Endothelial cell of umbilical vein (primary cell): ENCODE measurements at regions not wholly inside any gene's neighbourhood (a gene's known extent, or its start where the extent isn't known, plus 50 kb on each side); places are given as distances from the start of the nearest gene placed in this dataset.
A peak's percentile ranks its signal among the peaks of the same experiment; 100 is the strongest.

ENCODE experiments used
- BruUV-seq: library from RNA; stranded (reverse); fragments of 400-500 nt; replicated peaks from 2 replicates; lab custom pipeline; 2021; lab: Mats Ljungman, UMichigan
- CTCF ChIA-PET: fragments of 300-600, 350-600 bp; sonication (Branson Sonifier 250); formaldehyde crosslinking; loops from one replicate; lab custom pipeline; 2021; ENCODE audit warnings: antibody characterized with exemption, inconsistent platforms; lab: Charles Lee
- POLR2A ChIA-PET: fragments of 300-600, 350-600 bp; sonication (Branson Sonifier 250); formaldehyde crosslinking; loops from one replicate; lab custom pipeline; 2021; ENCODE audit warnings: antibody characterized with exemption, inconsistent platforms; lab: Charles Lee
- DNase-seq: peaks from one replicate; pipeline ENCODE4 v3.0.0-alpha.2; 2011; ENCODE audit warnings: low read depth, low spot score
- FAIRE-seq: peaks from 2 replicates; lab custom pipeline; 2011; peaks lifted over from hg19 to GRCh38; lab: Jason Lieb, UNC
- H2AFZ ChIP-seq: 2 replicates; pipeline ENCODE4 v1.6.0; 2012; ENCODE audit warnings: low read depth, low read length, control low read depth, inconsistent platforms
- H3K27ac ChIP-seq: 2 replicates; pipeline ENCODE4 v1.5.1; 2011; ENCODE audit warnings: low read depth, mild to moderate bottlenecking, control low read depth, low read length, moderate library complexity; ENCODE audit not compliant: insufficient read depth
- H3K27me3 ChIP-seq, 2 experiments: 2 replicates each; pipeline versions ENCODE4 v1.6.0 to v1.6.1; 2011; ENCODE audit warnings: low read length in 2 of 2, mixed read lengths in 1 of 2; ENCODE audit not compliant: control insufficient read depth in 2 of 2, insufficient read depth in 2 of 2
- H3K36me3 ChIP-seq, 2 experiments: 2 replicates in 1 of 2; 3 replicates in 1 of 2; pipeline ENCODE4 v1.5.1; 2011; ENCODE audit warnings: low read length in 2 of 2, mild to moderate bottlenecking in 1 of 2, moderate library complexity in 1 of 2; ENCODE audit not compliant: control insufficient read depth in 2 of 2, insufficient read depth in 2 of 2; ENCODE audit errors: extremely low read depth in 1 of 2
- H3K4me1 ChIP-seq: 3 replicates; pipeline ENCODE4 v1.5.1; 2011; ENCODE audit warnings: mild to moderate bottlenecking, low read length; ENCODE audit not compliant: control insufficient read depth, insufficient read depth; ENCODE audit errors: extremely low read depth
- H3K4me2 ChIP-seq: 2 replicates; pipeline ENCODE4 v1.6.1; 2011; ENCODE audit warnings: low read length, control low read depth, mixed read lengths; ENCODE audit not compliant: insufficient read depth
- H3K4me3 ChIP-seq, 3 experiments: fragments of 200-600 bp in 1 of 3; sonication (generic), shearing (Covaris generic) in 1 of 3; replicated peaks in 1 of 3; 2 replicates each; pipeline ENCODE4 v1.5.1; 2011 to 2016; ENCODE audit warnings: control low read depth in 3 of 3, low read length in 3 of 3, mild to moderate bottlenecking in 2 of 3, inconsistent platforms in 1 of 3, low read depth in 1 of 3, moderate library complexity in 1 of 3; ENCODE audit not compliant: insufficient read depth in 1 of 3
- H3K79me2 ChIP-seq: 2 replicates; pipeline ENCODE4 v1.6.0; 2012; ENCODE audit warnings: low read length, inconsistent platforms; ENCODE audit not compliant: control insufficient read depth, insufficient read depth
- H3K9ac ChIP-seq: replicated peaks from 2 replicates; pipeline ENCODE3; 2011; ENCODE audit warnings: low read length, control low read depth; ENCODE audit not compliant: insufficient read depth; ENCODE audit errors: extremely low read depth
- H3K9me1 ChIP-seq: replicated peaks from 3 replicates; pipeline ENCODE4 v1.6.0; 2011; ENCODE audit warnings: mild to moderate bottlenecking, low read length; ENCODE audit not compliant: control insufficient read depth, insufficient read depth; ENCODE audit errors: extremely low read depth
- H3K9me3 ChIP-seq: replicated peaks from 2 replicates; pipeline ENCODE4 v1.5.1; 2012; ENCODE audit warnings: low read length, inconsistent platforms; ENCODE audit not compliant: control insufficient read depth, insufficient read depth
- H4K20me1 ChIP-seq: replicated peaks from 2 replicates; pipeline ENCODE3; 2011; ENCODE audit warnings: mild to moderate bottlenecking, low read length; ENCODE audit not compliant: control insufficient read depth, insufficient read depth; ENCODE audit errors: extremely low read depth
- CTCF ChIP-seq, 2 donors: IDR thresholded peaks; 1 replicate in 1 of 2; 2 replicates in 1 of 2; pipeline ENCODE4 v1.5.1; 2011; ENCODE audit warnings: low read length in 2 of 2, mild to moderate bottlenecking in 2 of 2, moderate library complexity in 2 of 2, control low read depth in 1 of 2, inconsistent platforms in 1 of 2, low read depth in 1 of 2; ENCODE audit not compliant: insufficient read depth in 1 of 2; ENCODE audit errors: extremely low read depth in 1 of 2
- EZH2 ChIP-seq: IDR thresholded peaks from 2 replicates; pipeline ENCODE4 v1.6.1; 2012; ENCODE audit warnings: borderline replicate concordance, low read depth, mild to moderate bottlenecking, moderate library complexity, low read length, inconsistent platforms; ENCODE audit not compliant: severe bottlenecking
- FOS ChIP-seq: IDR thresholded peaks from 2 replicates; pipeline ENCODE4 v1.6.1; 2011; ENCODE audit warnings: mild to moderate bottlenecking, low read length, moderate library complexity, borderline replicate concordance; ENCODE audit not compliant: insufficient read depth
- GATA2 ChIP-seq: IDR thresholded peaks from 2 replicates; pipeline ENCODE4 v1.7.0; 2011; ENCODE audit warnings: low read depth, mild to moderate bottlenecking, moderate library complexity, mixed read lengths, low read length; ENCODE audit not compliant: insufficient read length, insufficient read depth
- JUN ChIP-seq: IDR thresholded peaks from 2 replicates; pipeline ENCODE4 v1.6.1; 2011; ENCODE audit warnings: borderline replicate concordance, low read depth; ENCODE audit not compliant: insufficient read length, insufficient read depth
- MAX ChIP-seq: IDR thresholded peaks from 2 replicates; pipeline ENCODE4 v1.6.1; 2011; ENCODE audit not compliant: insufficient read depth, insufficient read length
- MYC ChIP-seq: IDR thresholded peaks from one replicate; pipeline ENCODE4 v1.6.1; 2011; ENCODE audit warnings: mild to moderate bottlenecking, low read depth, low read length
- POLR2A ChIP-seq: IDR thresholded peaks from 2 replicates; pipeline ENCODE4 v1.6.1; 2012; ENCODE audit warnings: low read depth, mild to moderate bottlenecking, control low read depth, low read length
- POLR2AphosphoS5 ChIP-seq: IDR thresholded peaks from 2 replicates; pipeline ENCODE4 v1.6.1; 2012; ENCODE audit warnings: low read depth, mild to moderate bottlenecking, control low read depth, low read length, moderate library complexity; ENCODE audit not compliant: insufficient read depth
- dilution Hi-C: fragments of 300-500 bp; cut with MboI; formaldehyde crosslinking; loops from one replicate; pipeline ENCODE4 v1.15.0; 2019; ENCODE audit warnings: low sequenced_read_pairs; ENCODE audit not compliant: extremely low pct_ligation_motif_present
- intact Hi-C: fragments of 100-400 bp; cut with micrococcal nuclease; formaldehyde crosslinking; loops from one replicate; pipeline ENCODE4 v1.10.0; 2022

GRCh38 chr18:23356915-23357601 is 96.0 kb upstream of the RIOK3 start:
- no peak overlapping the region for H3K4me3 ChIP-seq
- TF ChIP-seq MAX: no peak
- TF ChIP-seq MYC: no peak
- no peak for TF ChIP-seq EZH2
- no peak for TF ChIP-seq JUN
- TF ChIP-seq POLR2AphosphoS5: no peak
- TF ChIP-seq FOS: no peak
- TF ChIP-seq CTCF (IDR thresholded peaks at IDR 0.05; ENCODE audit: extremely low read depth in 1 of 2, insufficient read depth in 1 of 2, low read depth in 1 of 2, low read length in 2 of 2): no peak
- no peak for TF ChIP-seq GATA2
- no peak for TF ChIP-seq POLR2A
- H4K20me1 ChIP-seq: no peaks in the 10 kb centered on the region
- no peak overlapping the region for H3K9ac ChIP-seq
- no peaks in the 10 kb centered on the region for H3K9me3 ChIP-seq
- ChIA-PET CTCF (interaction anchor here (0.9 kb wide), 1 partner anchor 54 kb away, joined by 6 read pairs; no protein-coding TSS in a partner anchor), POLR2A (no interaction called here)
- H3K36me3 ChIP-seq: no peaks in the 10 kb centered on the region
- H3K79me2 ChIP-seq: no peaks in the 10 kb centered on the region
- peaks cover 10% of the 10 kb centered on the region for H3K4me1 ChIP-seq
- intact Hi-C loops (no loop called here), dilution Hi-C loops (no loop called here)
- no peak overlapping the region for H2AFZ ChIP-seq
- no peak overlapping the region for H3K27ac ChIP-seq
- BruUV-seq: no TSS peak
- DNase-seq (peak; percentile 73), FAIRE-seq (peak; percentile 15)
- H3K4me2 ChIP-seq: no peak overlapping the region
- no peaks in the 10 kb centered on the region for H3K9me1 ChIP-seq
- H3K27me3 ChIP-seq: no peaks in the 10 kb centered on the region
